AG09309 (cell line): ENCODE measurements at regions not wholly inside any gene's neighbourhood (a gene's known extent, or its start where the extent isn't known, plus 50 kb on each side); places are given as distances from the start of the nearest gene placed in this dataset.
"Not testable (repeated sequence)": the region's sequence is repeated elsewhere in the genome, so short reads cannot be mapped to it uniquely, and the experiment has no call there.

Experiments
- DNase-seq: peaks from one replicate; pipeline ENCODE4 v3.0.0-alpha.2; 2010; ENCODE audit warnings: low read depth
- H3K4me3 ChIP-seq: 2 replicates; pipeline ENCODE4 v1.5.1; 2011; ENCODE audit warnings: mild to moderate bottlenecking, low read depth, low read length, moderate library complexity; ENCODE audit not compliant: control insufficient read depth
- TF ChIP-seq, protein P1 (sequence below): IDR thresholded peaks from 2 replicates; pipeline ENCODE4 v1.5.1; 2011; ENCODE audit warnings: mild to moderate bottlenecking, low read depth, low read length, inconsistent platforms; ENCODE audit not compliant: insufficient read depth, control insufficient read depth; ENCODE audit errors: missing control alignments

DNA sequence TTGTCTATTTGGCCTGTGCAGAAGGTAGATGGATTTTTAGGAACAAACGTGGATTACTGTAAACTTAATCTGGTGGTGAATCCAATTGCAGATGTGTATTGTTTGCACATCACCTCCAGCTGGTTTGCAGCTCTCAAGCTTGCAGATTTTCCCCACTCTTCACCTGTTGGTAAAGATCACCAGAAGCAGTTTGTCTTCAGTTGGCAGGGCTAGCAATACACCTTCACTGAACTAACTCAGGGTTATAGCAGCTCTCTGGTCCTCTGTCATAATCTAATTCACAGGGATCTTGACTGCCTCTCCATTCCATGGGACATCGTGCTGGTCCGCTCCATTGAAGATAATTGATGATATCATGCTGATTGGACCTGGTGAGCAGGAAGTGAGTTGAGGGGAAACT is 181.5 kb downstream of the VAPA start:
- H3K4me3 ChIP-seq, result no peak overlapping the region
- DNase-seq, result no peak
- TF ChIP-seq, protein P1, sequence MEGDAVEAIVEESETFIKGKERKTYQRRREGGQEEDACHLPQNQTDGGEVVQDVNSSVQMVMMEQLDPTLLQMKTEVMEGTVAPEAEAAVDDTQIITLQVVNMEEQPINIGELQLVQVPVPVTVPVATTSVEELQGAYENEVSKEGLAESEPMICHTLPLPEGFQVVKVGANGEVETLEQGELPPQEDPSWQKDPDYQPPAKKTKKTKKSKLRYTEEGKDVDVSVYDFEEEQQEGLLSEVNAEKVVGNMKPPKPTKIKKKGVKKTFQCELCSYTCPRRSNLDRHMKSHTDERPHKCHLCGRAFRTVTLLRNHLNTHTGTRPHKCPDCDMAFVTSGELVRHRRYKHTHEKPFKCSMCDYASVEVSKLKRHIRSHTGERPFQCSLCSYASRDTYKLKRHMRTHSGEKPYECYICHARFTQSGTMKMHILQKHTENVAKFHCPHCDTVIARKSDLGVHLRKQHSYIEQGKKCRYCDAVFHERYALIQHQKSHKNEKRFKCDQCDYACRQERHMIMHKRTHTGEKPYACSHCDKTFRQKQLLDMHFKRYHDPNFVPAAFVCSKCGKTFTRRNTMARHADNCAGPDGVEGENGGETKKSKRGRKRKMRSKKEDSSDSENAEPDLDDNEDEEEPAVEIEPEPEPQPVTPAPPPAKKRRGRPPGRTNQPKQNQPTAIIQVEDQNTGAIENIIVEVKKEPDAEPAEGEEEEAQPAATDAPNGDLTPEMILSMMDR, result no peak

DNA sequence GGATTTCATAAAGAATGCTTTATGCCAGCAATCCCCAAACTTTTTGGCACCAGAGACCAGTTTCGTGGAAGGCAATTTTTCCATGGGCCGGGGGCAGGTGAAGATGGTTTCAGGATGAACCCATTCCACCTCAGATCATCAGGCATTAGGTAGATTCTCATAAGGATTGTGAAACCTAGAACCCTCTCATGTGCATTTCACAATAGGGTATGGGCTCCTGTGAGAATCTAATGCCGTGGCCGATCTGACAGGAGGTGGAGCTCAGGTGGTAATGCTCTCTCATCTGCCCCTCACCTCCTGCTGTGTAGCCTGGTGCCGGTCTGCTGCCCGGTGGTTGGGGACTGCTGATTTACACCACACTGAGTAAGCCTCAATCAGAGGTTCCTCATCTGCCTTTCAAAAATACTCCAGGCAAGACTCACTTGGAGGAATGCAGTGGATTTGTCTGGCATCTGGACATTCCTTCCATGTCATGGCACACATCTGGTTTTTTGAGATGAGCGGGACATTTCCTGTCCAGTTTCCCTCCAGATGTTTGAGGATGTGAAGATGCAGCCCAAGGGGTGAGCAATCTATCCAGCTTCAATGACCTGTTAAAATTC is 185.8 kb downstream of the VAPA start:
- no peak for DNase-seq
- TF ChIP-seq, protein P1, result no peak
- no peak overlapping the region for H3K4me3 ChIP-seq

DNA sequence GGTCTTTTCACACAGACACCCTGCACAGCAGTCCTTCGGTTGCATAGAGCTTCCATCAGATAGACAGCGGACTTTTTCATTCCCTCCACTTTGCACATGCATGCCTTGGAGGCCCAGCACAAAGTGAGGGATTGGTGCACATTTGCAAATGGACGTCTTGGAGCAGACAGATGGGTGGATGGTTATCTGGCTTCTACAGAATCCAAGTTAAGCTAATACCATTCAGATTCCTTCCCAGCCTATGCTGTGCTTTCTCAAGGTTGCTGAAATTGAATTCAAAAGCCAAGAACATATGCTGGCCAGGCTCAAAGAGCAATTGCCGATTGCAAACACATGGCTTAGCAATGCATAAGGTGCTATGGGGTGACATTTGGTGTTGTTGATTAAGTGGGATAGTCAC is 186.4 kb downstream of the VAPA start:
- no peak for DNase-seq
- TF ChIP-seq, protein P1, result no peak
- H3K4me3 ChIP-seq, result no peak overlapping the region

DNA sequence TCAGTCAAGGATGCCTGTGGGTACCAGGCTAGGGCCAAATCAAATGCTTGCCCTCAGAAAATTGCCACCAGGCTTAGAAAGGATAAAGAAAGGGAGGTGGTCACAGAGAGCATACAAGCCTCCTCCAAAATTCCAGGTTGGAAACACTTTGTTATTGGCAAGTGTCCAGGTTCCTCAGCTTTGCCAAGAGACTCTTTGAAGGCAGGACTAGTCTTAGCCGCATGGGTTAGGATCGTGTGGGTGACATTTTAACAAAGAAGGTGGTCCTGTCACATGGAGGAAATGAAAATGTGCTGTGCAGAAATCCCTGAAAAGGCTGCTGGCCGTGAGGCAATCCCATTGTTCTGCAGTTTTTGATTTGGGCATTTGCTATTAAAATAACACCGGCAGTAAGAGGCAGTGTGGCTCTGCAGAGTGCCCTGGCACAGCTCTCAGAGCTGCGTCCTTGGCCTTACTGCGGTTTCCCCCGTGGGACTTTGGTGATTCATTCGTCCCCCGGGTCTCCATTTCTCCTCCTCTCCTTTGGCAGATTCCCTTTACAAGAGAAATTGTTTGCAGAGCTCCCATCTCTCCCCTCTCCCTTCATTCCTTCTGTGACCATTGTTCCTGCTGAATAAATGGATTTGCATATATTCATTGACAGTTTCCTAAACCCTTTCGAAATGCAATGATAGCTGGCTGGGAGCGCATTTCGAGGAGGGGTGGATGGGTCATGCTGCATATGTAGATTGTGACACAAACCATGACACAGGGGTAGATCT is 187.3 kb downstream of the VAPA start:
- DNase-seq, result no peak
- H3K4me3 ChIP-seq, result no peak overlapping the region
- TF ChIP-seq, protein P1, result no peak

DNA sequence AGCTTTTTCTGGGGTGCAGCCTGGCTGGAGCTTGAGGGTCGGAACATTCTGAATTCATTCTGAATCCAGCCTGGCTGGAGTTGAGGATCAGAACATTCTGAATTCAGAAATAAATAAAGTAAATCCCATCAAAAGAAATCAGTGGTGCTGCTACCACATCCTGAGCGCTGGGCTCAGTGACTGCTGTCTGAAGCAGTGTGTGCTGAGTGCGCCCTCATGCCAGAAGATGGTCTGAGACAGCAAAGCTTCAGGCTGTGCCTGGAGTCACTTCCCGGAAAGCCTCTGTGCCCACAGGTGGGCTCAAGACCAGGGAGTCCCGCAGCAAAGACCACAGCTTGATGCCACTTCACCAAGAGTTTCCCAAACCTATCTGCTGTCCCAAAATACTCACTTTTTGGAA is 187.9 kb downstream of the VAPA start:
- H3K4me3 ChIP-seq, result no peak overlapping the region
- TF ChIP-seq, protein P1, result no peak
- no peak for DNase-seq

DNA sequence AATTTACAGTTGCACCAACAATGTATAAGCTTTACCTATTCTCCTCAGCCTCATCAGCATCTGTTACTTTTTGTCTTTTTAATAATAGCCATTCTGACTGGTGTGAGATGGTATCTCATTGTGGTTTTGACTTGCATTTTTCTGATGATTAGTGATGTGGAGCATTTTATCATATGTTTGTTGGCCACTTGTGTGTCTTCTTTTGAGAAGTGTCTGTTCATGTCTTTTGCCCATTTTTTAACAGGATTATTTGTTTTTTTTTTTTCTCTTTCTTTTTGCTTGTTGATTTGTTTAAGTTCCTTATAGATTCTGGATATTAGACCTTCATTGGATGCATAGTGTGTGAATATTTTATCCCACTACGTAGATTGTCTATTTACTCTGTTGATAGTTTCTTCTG is 191.3 kb downstream of the VAPA start:
- not testable (repeated sequence) for DNase-seq

DNA sequence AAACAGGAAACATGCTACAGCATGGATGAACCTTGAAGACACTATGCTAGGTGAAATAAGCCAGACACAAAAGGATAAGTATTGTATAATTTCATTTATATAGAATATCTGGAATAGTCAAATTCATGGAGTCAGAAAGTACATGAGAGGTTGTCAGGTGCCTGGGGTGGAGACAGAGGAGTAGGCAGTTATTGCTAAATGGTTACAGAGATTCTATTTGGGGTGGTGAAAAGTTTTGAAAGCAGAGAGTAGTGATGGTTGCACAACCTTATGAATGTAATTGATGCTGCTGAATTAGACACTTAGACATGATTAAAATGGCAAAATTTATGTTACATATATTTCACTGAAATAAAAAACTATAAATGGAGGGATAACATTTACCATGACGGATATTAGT is 197.4 kb downstream of the VAPA start:
- H3K4me3 ChIP-seq, result no peak overlapping the region
- DNase-seq, result no peak
- TF ChIP-seq, protein P1, result no peak

More for the DNA sequence above, 191.3 kb downstream of the VAPA start:
- not testable (repeated sequence) for H3K4me3 ChIP-seq
